HG03378 (cell line): ENCODE measurements at regions not wholly inside any gene's neighbourhood (a gene's known extent, or its start where the extent isn't known, plus 50 kb on each side); places are given as distances from the start of the nearest gene placed in this dataset.

ENCODE experiments used
- ATAC-seq: cut with Tn5 transposase; IDR thresholded peaks from one replicate; pipeline ENCODE4 v1.9.1; 2021; ENCODE audit warnings: mild to moderate bottlenecking, moderate library complexity; ENCODE audit not compliant: unreplicated experiment

DNA sequence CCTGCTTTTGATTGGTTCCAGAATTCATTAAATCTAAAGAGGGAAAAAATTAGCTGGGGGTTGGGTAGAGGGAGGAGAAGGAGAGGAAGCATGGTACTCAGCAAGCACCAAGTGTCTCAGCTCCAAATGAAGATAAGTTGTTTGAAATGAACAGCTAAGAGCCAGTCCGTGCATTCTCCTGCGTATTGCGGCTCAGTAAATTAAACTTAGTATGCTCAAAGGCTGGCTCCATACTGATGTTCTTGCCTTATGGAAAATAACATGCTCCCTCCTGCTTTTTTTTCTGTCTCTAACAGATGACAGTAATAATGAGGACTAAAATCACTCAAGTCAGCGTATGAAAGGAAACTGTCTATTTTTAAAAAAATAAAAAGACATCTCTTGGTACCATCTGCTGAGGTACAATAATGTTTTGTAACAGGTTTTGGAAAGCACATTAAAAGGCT, 161.0 kb downstream of the SPATA31D1 start:
- no peak for ATAC-seq

DNA sequence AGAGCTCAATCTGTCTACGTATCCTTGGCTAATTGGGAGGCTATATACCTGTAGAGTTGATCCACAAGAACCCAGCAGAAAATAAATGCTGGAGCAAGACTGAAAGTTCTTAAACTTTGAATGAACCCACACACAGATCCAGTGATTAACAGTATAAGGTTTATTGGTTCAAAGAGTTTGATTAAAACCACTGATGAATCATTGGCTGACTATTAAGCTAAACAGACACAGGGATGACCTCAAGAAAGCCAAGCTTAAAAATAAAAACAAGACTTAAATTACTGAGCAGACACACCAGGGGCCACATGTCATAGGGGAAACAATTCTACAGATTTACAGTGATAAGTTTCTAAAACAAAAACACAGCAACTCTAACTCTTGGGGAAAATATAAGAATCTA, 163.6 kb downstream of the SPATA31D1 start:
- no peak for ATAC-seq

DNA sequence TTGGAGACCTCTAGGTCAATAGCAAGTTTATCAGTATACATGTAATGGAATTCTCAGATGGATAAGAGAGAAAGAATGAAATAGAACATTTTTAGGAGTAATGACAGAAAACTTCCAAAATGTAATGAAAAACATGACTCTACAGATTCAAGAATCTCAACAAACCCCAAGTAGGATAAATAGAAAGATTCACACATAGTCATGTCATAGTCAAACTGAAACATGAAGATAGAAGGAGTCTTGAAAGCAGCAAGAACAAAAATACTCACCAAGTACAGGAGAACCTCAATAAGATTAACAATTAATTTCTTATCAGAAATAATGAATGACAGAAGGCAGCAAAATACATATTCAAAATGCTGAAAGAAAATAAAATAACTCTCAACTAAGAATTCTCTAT, 164.5 kb downstream of the SPATA31D1 start:
- ATAC-seq, result peak; percentile 87

DNA sequence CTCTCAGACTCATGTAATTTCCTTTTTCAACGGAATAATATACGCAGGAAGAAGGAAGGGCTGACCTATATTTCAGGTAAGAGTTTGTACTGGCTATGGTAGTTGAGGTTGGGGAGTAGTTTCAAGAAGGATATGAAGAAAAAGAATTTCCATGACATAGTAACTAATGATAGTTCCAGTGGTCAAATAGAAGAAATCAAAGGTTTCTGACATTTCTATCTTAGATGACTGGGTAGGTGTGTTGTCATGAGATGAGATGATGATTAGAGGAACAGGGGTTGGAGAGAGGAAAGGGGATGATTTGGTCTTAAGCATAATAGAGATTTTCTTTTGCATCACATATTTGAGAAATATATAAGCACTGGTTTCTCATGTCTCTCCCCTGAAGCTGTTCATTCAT, 166.0 kb downstream of the SPATA31D1 start:
- peak; percentile 41 for ATAC-seq

DNA sequence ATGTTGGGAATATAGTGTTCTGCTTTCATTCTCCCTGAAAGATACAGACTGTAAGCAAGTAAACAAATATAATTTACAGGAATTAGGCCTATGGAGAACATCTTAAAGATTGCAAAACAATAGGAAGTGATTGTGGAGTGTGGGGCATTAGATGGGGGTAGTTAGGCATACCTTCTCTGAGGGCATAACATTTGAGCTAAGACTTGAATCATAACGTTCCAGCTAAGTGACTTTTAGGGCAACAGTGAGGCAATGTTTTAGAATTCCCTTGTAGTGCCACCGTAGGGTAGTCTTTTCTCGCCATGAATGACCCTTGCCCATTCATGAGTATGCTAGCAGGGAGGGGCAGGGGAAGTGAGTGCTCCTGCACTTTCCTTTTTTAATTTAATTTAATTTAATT, 173.3 kb downstream of the SPATA31D1 start:
- no peak for ATAC-seq

DNA sequence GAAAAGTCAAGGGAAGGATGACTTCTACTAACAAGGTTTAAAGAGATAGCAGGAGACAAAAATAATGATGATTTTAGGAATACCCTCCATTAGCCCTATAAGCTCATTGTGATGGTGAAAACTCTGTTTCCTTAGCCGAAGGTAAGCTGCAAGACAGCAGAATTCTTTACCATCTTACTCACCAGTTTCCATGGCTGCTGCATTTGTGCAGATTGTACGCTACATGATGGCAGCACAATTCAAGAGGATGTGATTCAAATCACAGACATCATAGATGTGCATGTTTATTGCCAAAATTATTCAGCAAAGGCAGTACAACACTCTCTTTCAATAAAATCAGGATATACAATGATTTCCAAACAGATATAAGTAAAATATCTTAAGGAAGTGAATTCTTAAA, 175.6 kb downstream of the SPATA31D1 start:
- ATAC-seq, result no peak

DNA sequence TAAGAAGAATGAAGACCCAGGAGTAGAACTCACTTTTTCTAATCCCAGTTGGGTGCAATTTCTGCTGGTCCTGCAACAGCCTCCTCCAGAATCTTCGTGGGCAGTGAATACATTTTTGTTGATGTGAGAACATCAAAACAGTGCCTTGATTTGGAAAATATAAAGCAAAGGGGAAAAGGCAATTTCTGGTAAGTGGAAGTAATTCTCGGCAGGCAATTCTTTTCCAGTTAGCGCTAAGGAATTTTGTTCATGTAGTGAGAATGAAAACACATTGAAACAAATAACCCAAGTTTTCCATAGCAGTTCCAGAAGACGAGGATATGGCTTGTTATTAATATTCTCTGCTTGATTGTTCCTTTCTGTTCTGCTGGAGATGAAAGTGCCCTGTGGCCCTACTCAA, 178.7 kb downstream of the SPATA31D1 start:
- ATAC-seq, result no peak

DNA sequence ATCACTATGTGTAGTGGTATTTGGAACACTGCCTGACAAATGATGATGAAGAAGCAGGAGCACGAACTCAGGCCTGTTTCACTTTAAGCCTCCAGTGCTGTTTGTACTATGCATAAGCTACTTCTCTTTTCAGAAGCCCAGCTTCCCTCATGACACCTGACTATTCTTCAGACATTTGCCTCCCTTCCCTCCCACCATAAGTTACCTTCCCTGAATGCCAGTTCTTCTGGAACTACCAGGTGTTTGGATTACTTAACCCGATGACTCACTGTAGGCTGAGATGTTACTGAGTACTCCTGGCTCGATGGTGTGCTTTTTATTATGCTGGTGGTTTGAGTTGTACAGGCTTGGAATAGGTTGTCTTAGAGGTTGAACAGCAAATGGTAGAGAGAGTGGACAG, 180.0 kb downstream of the SPATA31D1 start:
- ATAC-seq, result no peak

DNA sequence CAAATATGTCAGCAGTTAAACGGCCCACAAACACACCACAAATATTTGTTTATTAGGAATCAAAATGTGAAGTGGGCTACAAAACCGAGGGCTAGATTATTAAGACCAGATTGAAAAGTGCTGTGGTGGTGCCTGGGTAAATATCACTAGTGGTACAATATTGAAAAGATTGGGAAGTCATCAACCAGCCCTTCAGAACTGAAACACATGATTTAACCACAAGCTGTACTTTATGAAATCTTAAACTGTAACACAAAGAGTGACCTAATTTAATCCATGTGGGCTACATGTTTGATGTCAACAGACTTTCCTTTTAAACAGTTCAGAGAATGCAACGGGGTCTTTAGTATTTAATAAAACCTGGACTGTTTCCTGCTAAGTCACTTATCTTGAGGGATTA, 182.3 kb downstream of the SPATA31D1 start:
- ATAC-seq, result no peak

DNA sequence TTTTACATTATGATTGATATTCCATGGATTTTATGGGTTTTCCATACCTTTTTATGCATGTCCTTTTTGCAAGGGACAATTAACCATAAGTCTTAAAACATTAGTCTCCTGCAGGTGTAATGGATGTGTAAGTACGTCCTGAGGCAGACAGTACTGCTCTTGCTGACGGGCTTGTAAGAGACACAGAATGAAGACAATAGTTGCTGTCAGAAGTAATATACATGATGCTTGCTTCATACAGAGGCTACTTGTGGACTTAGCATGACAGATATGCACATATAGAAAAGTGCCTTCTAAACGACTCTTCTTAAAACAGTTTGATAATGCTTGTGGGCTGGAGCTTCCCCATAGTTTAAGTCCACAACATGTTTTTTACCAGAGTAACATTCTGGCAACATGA, 182.7 kb downstream of the SPATA31D1 start:
- ATAC-seq, result no peak

DNA sequence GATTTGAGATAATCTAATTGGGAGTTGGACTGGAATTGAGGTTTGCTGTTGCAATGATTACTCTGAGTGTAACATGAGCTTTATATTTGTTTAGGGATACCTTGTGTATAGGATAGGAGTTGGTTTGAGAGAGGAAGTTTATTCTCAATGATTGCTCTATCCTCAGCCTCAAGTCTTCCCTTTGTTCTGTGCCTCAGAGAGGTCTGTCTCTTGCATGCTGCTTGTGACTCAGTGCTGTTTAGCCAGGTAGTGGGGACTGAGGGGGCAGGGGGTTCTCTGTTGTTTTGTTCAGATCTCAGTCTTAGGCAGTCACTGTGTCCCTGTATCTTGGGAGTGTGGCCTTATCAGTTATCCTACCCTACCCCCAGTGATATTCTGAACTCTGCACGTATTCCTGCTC, 192.1 kb downstream of the SPATA31D1 start:
- ATAC-seq, result no peak

DNA sequence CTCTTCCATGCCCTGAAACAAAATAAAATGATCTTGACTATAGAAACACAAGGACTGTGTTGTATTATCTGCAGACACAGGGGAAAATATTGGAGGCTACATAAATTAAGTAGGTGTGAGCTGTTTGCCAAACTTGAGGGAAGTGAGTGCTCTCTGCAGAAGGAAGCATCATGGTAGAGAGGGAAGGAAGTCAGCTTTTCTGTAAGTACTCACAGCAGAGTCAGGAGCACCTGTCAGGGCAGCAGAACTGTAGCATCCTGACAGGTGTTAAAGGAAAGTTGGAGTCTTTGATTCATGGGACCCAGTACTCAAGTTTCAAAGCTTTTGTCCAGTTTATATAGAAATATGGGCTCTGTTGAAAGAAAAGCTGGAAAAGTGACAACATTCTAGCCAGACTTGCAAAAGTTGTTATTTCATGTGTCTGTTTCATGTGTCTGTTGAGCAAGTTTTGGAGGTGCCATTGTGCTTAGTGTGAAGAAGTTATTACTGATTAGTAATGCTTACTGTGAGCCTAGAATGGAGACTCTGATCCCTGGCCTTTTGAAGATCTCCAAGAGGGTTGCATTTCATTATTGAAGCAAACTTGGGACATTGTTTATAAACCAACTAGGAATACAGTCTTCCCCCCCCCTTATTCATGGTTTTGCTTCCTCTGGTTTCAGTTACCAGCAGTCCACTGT, 194.7 kb downstream of the SPATA31D1 start:
- ATAC-seq, result no peak

DNA sequence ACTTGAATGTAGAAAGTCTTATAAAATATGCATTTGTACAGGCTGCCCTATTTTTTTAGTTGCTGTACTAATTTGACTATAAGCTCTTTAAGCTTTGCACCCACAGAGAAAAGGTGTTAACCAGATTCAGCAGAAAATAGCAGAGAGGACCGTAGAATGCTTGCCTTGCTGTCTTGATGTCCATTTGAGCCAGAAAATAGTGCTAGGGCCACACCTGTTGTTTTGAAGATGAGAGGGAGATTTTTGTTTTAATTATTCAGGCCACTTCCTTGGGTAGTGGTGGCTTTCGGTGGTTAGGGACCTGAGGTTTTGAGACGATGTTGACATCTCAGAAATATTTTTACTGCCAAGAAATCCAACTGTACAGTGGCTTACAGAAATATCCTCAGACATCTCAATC, 196.0 kb downstream of the SPATA31D1 start:
- ATAC-seq, result peak; percentile 92

DNA sequence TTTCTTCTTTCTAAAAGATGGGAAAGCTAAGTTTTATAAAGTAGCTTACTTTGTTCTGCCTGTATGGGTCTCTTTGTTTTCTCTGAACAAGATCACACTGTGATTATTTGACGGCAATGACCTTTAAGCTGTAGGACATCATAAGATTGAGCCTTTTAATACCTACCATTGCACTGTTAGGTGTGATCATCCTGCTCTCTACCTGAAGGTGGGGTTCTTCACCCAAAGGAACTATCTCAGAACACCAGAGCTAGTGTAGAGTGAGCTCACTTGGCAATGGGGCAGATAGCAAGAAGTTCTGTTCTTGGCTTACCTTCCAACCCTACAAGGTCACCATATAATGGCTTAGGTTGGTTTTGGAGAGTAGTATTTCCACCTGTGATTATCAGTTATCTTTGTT, 200.2 kb downstream of the SPATA31D1 start:
- no peak for ATAC-seq

DNA sequence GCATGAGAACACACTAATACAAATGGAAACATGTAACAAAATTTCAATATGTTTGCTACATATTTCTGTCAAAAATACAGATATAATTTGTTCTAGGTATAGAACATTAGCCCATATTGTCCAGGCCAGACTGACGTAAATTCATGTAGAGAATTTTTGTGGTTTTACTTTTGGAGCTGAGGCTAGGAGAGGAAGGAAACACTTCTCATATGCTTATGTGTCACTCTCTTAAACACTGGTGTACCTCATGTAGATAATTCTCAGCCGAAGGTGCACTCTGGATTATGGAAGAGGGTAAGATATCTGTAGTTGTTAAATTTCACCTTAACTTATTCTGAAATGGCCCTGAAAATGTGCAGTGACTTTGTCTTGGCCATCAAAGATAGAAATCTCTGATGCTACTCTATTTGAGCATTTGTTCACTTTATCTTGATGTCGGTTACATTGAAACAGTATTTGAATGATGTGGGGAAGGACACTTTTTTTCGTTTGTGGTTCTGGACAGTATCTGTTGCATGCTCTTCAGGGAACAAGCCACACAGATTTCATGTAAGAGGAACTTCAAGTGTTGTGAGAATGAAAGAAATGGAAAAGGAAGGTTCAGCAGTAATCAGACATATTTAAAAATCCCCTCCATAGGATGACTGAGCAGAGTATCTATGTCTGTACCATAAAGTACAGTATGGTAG, 202.7 kb downstream of the SPATA31D1 start:
- ATAC-seq, result no peak

DNA sequence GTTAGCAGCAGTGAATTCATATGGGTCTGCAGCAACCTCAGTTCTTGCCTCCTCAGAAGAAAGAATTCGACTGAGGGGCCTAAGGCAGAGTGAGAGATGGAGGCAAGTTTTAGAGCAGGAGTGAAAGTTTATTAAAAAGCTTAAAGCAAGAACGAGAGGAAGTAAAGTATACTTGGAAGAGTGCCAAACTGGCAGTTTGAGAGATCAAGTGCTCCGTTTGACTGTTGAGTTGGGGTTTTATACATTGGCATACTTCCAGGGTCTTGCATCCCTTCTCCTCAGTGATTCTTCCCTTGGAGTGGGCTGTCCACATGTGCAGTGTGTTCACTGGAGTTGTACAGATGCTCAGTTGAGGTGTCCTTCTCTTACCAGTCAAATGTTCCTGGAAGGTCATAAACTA, 203.6 kb downstream of the SPATA31D1 start:
- ATAC-seq, result no peak

DNA sequence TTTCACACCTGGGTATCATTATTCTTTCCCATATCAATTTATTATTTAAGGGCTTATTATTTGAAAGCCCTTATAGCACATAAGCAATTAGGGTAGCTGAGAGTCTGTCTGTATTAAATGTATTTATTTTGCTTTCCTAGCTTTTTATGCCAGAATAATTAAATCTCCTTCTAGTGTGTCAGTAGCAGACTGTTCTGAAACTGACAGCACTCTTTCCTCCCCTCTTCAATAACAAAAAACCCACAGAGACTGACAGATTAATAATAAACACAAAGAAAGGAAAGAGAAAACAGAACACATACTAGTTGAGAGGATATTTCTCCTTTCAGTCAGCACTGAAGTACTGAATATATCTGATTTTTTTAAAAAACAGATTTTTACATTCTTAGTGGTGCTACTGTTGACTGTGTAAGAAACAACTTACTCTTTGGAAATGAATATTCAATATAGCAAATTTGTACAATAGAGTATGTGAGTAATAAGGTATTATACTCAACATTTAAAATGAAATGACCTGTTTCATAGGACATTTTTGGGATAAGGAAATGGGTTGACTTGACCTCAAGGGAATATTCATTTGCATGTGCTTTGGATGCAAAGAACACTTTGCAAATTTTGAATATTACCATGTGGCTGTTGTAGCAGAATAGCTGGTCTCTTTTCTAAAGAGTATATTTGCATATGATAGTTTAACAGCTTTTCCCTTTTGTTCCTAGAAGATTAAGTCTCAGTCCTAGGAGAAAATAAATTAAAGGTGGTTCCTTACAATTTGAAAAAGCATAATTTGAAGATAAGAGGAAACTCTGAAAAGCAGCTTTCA, 208.3 kb downstream of the SPATA31D1 start:
- no peak for ATAC-seq

DNA sequence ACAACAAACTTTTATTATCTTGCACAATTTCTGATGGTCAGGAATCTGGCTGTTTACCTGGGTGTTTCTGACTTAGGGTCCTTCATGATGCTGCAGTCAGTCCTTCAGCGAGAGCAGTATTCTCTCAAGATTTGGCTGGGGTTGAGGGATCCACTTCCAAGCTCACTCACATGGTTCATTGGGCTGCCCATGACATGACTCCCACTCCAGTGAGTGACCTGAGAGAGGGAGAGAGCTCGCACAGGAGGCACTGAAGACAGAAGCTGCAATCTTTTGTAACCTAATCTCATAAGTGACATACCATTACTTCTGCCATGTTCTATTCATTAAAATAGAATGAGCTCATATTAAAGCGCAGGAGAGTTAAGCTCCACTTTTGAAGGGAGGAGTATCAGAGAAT, 212.6 kb downstream of the SPATA31D1 start:
- no peak for ATAC-seq

DNA sequence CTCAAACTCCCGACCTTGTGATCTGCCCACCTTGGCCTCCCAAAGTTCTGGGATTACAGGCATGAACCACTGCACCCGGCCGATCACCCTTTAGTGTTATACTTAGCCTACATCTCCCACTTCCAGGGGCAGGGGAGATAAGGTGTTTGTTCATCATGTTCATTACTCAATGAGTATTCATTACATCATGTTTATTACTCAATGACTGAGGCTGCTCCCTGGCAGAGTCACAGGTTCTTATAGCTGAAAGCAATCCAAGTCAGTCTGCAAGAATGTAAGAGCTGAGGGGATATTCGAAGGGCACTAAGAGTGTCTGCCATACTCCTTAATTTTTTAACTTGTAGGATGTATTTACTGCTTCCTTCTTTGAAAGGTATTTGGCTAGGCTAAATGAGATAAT, 214.2 kb downstream of the SPATA31D1 start:
- no peak for ATAC-seq

DNA sequence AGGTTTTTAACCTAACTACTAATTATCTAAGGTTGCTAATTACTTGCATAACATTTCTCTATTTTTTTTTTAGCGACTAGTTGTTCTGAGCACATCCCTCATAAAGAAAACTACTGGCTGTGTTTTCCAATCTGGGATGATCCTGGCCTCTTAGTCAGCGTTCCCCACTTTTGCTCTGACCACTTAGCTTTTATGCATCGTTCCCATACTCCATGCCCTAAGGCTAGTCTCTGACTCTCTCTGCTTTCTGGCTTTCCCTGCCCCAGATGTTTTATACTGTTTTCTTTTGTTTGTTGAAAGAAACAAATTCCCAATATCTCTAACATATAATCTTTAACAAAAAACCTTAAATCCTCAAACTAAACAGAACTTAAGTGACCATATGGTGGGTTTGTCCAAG, 217.9 kb downstream of the SPATA31D1 start:
- no peak for ATAC-seq

DNA sequence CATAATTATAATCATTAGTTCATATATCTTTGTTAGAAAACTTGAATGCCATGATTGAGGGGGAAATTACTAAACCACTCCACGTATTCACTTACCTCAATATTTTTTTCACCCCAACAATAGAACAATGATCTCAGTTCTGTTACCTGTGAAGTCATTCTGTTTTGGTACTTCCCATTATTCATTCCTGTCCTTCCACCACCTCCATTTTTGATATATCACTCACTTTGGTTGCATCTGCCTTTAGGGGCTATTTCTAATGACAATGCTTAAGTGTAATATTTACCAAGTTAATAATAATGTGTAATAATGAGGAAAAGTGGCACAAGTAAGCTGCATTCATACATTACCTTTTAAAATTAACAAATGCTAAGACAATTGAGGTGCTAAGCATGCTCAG, 218.4 kb downstream of the SPATA31D1 start:
- no peak for ATAC-seq
